NCI-H2081 (cell line): ENCODE measurements at regions not wholly inside any gene's neighbourhood (a gene's known extent, or its start where the extent isn't known, plus 50 kb on each side); places are given as distances from the start of the nearest gene placed in this dataset.
"Not testable (repeated sequence)": the region's sequence is repeated elsewhere in the genome, so short reads cannot be mapped to it uniquely, and the experiment has no call there.

Experiments used
- DNase-seq, 2 experiments: peaks; one replicate each; lab custom pipeline; 2025; lab: John Stamatoyannopoulos, UW

DNA sequence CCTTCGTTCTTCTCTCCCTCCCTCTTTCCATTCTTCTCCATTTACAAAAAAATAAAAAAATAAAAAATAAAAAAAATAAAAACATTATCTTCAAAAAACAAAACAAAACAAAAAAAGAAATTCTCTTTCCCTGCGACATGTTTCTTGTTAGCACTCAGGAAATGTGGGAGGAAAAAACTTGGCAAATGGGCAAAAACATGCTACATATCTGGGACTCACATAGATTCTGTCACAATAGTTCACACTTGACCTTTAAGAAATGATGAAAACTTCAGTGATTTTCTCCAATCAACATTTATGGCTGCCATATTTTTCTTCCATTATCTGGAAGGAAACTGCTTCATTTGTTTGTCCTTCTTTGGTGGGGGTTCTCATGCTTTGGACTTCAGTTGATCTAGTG lies 109.3 kb downstream of the PRKAB2 start:
- DNase-seq, result no peak

DNA sequence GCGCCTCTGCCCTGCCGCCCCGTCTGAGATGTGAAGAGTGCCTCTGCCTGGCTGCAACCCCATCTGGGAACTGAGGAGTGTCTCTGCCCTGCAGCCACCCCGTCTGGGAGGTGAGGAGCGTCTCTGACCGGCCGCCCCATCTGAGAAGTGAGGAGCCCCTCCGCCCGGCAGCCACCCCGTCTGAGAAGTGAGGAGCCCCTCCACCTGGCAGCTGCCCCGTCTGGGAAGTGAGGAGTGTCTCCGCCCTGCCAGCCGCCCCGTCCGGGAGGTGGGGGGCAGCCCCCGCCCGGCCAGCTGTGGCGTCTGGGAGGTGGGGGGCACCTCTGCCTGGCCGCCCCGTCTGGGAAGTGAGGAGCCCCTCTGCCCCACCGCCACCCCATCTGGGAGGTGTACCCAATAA lies 110.4 kb downstream of the PRKAB2 start:
- DNase-seq, result not testable (repeated sequence)

- no peak for DNase-seq
These were observed 115.1 kb downstream of the NBPF12 start for GRCh38 chr1:147053269-147053668.

- no peak for DNase-seq
These were observed 114.6 kb downstream of the NBPF12 start for GRCh38 chr1:147052677-147053076.

GRCh38 chr1:147052143-147052542 lies 114.0 kb downstream of the NBPF12 start:
- DNase-seq, result no peak

DNA sequence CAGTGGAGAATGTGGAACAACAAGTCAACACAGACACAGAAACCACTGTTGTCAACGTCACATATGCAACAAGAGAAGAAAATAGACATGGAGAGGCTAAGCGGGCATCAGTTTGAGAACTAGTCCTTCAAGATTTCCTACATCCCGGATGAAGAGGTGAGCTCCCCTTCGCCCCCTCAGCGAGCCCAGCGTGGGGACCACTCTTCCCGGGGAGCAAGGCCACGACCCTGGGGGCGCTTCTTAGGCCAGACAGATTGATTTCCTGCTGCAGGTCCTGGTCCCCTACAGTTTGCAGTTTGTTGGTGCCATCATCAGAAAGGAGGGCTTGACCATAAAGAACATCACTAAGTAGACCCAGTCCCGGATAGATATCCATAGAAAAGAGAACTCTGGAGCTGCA lies 113.0 kb downstream of the NBPF12 start:
- no peak for DNase-seq

- DNase-seq, result no peak
These were observed 112.5 kb downstream of the NBPF12 start for GRCh38 chr1:147050654-147051053.

DNA sequence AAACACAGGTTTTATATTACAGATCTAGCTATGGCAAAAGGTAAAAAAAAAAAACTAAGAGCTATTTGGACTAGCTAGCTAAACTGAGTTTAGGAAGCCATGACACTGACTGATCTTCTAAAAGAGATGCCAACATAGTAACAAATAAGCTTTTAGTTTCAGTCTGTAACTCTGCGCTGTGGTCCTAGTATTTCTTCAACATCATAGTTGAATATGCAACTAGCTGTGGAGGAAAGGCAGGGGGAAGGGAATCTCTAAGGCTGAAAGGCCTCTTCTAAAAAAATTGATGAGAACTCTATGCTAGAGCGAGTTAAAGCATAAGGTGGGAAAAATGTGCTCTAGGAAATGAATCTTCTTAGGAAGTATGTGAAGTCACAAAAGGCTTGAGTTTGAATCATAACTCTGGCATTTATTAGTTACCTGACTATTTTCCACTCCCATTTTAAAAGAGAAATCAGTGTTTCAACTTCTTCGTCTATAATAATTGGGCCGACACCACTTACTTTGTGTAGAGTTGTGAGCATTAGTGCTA lies 108.8 kb downstream of the NBPF12 start:
- DNase-seq, result not testable (repeated sequence)

- DNase-seq, result no peak
These were observed 108.2 kb downstream of the NBPF12 start for GRCh38 chr1:147046189-147046862.
